ENCODE measurements at regions not wholly inside any gene's neighbourhood (a gene's known extent, or its start where the extent isn't known, plus 50 kb on each side); places are given as distances from the start of the nearest gene placed in this dataset.

- H3K9me3 ChIP-seq, result peaks cover 0 to 7% (median 0%) of the 10 kb centered on the region in 8 donors
- H3K27me3 ChIP-seq (replicated peaks in 1 of 7), result no peaks in the 10 kb centered on the region
- intact Hi-C loops (cut with DNase I; ENCODE audit: low total_unique reads), result no loop called here
- H3K4me3 ChIP-seq, result no peak overlapping the region
- H3K4me1 ChIP-seq, result no peaks in the 10 kb centered on the region
- no peak for TF ChIP-seq POLR2A (IDR thresholded peaks at IDR 0.05)
- no peak for TF ChIP-seq POLR2AphosphoS5 (IDR thresholded peaks at IDR 0.05)
- TF ChIP-seq CTCF (IDR thresholded peaks at IDR 0.05 in 8 of 11, conservative IDR thresholded peaks at IDR 0.05 in 3 of 11), result no peak
- no peaks in the 10 kb centered on the region for H3K36me3 ChIP-seq
- no peak for DNase-seq
- WGBS, 5 donors, result 78 to 96% (median 84%) methylated on average over 2 of the region's 2 CpGs
- H3K27ac ChIP-seq, result no peak overlapping the region
Observed at GRCh38 chr12:41956353-41956752, 188.3 kb downstream of the GXYLT1 start.

DNA sequence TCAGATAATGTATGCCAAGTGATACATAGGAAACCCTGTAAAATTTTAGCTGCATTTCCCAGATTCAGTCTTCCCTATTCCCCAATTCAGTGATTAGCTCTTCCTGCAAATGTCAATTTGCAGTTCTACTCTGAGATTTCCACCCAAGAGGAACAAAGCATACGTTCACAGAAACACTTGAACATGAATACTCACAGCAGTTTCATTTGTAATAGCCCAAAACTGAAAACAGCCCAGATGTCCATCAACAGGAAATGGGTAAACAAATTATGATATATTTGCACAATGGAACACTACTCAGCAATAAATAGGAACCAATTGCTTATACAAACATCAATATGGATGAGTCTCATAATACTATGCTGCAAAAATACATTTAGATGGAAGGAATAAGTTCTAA, 194.2 kb downstream of the GXYLT1 start:
- no peaks in the 10 kb centered on the region for H3K36me3 ChIP-seq
- WGBS, 5 donors, result 26 to 82% (median 36%) methylated on average over 1 of the region's 1 CpG
- intact Hi-C loops (cut with DNase I; ENCODE audit: low total_unique reads), result no loop called here
- H3K27ac ChIP-seq, result no peak overlapping the region
- TF ChIP-seq CTCF (IDR thresholded peaks at IDR 0.05 in 8 of 11, conservative IDR thresholded peaks at IDR 0.05 in 3 of 11) (no peak), POLR2A (IDR thresholded peaks at IDR 0.05) (no peak), POLR2AphosphoS5 (IDR thresholded peaks at IDR 0.05) (no peak)
- H3K4me3 ChIP-seq, result no peak overlapping the region
- H3K4me1 ChIP-seq, result no peaks in the 10 kb centered on the region
- peaks cover 0 to 24% (median 15%) of the 10 kb centered on the region in 8 donors for H3K9me3 ChIP-seq
- DNase-seq, result no peak
- H3K27me3 ChIP-seq (replicated peaks in 1 of 7), result no peaks in the 10 kb centered on the region

DNA sequence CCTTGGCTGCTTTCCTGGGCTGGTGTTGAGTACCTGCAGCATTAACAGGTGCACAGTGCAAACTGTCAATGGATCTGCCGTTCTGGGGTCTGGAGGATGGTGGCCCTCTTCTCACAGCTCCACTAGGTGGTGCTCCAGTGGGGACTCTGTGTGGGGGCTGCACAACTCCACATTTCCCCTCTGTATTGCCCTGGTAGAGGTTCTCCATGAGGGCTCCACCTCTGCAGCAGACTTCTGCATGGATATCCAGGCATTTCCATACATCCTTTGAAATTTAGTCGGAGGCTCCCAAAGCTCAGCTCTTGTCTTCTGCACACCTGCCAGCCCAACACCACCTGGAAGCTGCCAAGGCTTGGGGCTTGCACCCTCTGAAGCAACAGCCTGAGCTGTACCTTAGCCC, 198.6 kb downstream of the GXYLT1 start:
- Histone ChIP-seq H3K4me3 (no peak overlapping the region), H3K27ac (no peak overlapping the region), H3K4me1 (no peaks in the 10 kb centered on the region), H3K27me3 (replicated peaks in 1 of 7) (peaks cover 0 to 6% (median 0%) of the 10 kb centered on the region in 7 donors), H3K9me3 (peaks cover 0 to 29% (median 17%) of the 10 kb centered on the region in 8 donors), H3K36me3 (no peaks in the 10 kb centered on the region)
- TF ChIP-seq POLR2AphosphoS5 (IDR thresholded peaks at IDR 0.05), result no peak
- TF ChIP-seq POLR2A (IDR thresholded peaks at IDR 0.05), result no peak
- TF ChIP-seq CTCF (IDR thresholded peaks at IDR 0.05 in 8 of 11, conservative IDR thresholded peaks at IDR 0.05 in 3 of 11), result no peak
- DNase-seq, result no peak
- WGBS, 5 donors, result 95 to 100% (median 96%) methylated on average over 2 of the region's 2 CpGs
- intact Hi-C loops (cut with DNase I; ENCODE audit: low total_unique reads), result no loop called here

- H3K27me3 ChIP-seq (replicated peaks in 1 of 7), result peaks cover 0 to 6% (median 0%) of the 10 kb centered on the region in 7 donors
- no peak overlapping the region for H3K4me3 ChIP-seq
- no peaks in the 10 kb centered on the region for H3K36me3 ChIP-seq
- peaks cover 0 to 29% (median 17%) of the 10 kb centered on the region in 8 donors for H3K9me3 ChIP-seq
- TF ChIP-seq POLR2AphosphoS5 (IDR thresholded peaks at IDR 0.05) (no peak), CTCF (IDR thresholded peaks at IDR 0.05 in 8 of 11, conservative IDR thresholded peaks at IDR 0.05 in 3 of 11) (no peak), POLR2A (IDR thresholded peaks at IDR 0.05) (no peak)
- H3K4me1 ChIP-seq, result no peaks in the 10 kb centered on the region
- intact Hi-C loops (cut with DNase I; ENCODE audit: low total_unique reads), result no loop called here
- no peak for DNase-seq
- no peak overlapping the region for H3K27ac ChIP-seq
- 84 to 97% (median 91%) methylated on average over 2 of the region's 2 CpGs for WGBS, 5 donors
Observed at GRCh38 chr12:41944216-41944615, 200.5 kb downstream of the GXYLT1 start.
